Brain pericyte (primary cell): ENCODE measurements at regions not wholly inside any gene's neighbourhood (a gene's known extent, or its start where the extent isn't known, plus 50 kb on each side); places are given as distances from the start of the nearest gene placed in this dataset.
"Not testable (repeated sequence)": the region's sequence is repeated elsewhere in the genome, so short reads cannot be mapped to it uniquely, and the experiment has no call there.

Source experiments
- DNase-seq: peaks from one replicate; pipeline ENCODE4 v3.0.0-alpha.2; 2012; ENCODE audit warnings: low read depth, low spot score

- no peak for DNase-seq
Observed at GRCh38 chr21:14826630-14827029, 238.2 kb downstream of the NRIP1 start.

DNA sequence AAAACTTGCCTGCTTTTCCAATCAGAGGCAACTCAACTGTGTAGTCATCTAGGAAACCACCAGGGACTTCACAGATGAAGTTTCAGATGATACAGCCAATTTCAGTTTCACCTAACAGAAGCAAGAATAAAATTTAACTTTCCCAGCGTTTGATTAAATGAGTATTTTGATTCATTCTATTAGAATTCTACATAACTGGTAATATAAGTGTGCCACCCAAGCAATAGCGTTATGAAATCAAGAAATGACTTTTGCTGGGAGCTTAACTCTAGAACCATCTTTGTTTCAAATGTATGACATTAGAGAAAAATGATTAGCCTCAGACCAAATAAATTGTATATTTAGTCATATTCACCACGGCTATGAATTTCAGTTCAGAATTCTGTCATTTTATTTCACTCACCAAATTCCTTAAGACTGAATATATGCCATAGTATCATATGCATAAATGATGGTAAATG, 239.3 kb downstream of the NRIP1 start:
- no peak for DNase-seq

GRCh38 chr21:14824126-14824525, 240.7 kb downstream of the NRIP1 start:
- DNase-seq: no peak

DNA sequence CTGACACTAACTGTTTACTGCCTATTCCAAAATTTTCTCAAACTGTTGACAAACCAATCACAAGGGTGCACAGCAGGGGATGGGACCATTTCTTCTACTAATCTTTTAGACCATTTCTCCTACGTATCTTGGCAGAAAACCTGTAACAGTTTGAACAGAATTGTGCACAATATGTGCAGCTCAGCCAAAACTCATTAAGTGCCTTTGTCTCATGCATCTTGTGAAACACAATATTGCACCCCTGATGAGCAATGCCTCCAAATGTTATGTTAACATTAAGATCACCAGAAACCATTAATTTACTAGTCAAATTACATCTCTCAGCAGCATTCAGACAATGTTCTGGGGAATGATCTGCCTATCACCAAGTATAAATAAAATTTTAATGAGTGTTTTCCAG, 247.5 kb downstream of the NRIP1 start:
- no peak for DNase-seq

DNA sequence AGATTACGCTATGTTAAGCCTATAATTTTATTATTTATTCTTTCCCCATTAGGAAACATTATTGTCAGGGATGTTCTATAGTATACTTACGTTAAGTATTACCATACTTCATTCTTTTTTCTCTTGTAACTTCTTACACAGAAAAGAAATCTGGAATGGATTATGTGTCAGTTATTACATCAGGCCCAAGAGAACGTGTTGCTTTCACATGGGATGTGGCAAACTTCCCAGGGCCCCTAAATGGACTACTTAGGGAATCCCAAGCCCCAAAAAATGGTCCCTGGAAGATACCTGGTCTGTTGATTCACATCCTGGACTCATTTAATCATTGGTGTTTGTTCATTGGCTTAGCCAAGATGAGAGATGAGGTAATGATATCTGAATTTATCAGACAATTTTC, 249.8 kb downstream of the NRIP1 start:
- DNase-seq: no peak

- DNase-seq: no peak
Observed at GRCh38 chr21:14814282-14814681, 250.5 kb downstream of the NRIP1 start.

DNA sequence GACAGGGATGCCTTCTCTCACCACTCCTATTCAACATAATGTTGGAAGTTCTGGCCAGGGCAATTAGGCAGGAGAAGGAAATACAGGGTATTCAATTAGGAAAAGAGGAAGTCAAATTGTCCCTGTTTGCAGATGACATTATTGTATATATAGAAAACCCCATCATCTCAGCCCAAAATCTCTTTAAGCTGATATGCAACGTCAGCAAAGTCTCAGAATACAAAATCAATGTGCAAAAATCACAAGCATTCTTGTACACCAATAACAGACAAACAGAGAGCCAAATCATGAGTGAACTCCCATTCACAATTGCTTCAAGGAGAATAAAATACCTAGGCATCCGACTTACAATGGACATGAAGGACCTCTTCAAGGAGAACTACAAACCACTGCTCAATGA, 258.1 kb upstream of the SAMSN1 start:
- not testable (repeated sequence) for DNase-seq

- no peak for DNase-seq
Observed at GRCh38 chr21:14797543-14797942, 251.4 kb upstream of the SAMSN1 start.

- DNase-seq: no peak
Observed at GRCh38 chr21:14787312-14787711, 241.2 kb upstream of the SAMSN1 start.

DNA sequence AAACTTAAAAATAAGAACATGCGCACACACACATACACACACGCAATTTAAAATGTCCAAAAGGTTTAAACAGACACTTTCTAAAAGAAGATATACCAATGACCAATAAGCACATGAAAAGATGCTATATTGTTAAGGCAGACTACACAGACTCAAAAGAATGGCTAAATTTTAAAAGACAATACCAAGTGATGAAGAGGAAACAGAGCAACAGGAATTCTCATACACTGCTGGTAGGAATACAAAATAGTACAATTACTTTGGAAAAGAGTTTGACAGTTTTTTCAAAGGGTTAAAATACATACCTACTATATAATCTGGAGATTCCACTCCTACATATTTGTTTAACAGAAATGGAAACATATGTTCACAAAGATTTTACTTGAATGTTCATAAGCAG, 239.6 kb upstream of the SAMSN1 start:
- DNase-seq: no peak

DNA sequence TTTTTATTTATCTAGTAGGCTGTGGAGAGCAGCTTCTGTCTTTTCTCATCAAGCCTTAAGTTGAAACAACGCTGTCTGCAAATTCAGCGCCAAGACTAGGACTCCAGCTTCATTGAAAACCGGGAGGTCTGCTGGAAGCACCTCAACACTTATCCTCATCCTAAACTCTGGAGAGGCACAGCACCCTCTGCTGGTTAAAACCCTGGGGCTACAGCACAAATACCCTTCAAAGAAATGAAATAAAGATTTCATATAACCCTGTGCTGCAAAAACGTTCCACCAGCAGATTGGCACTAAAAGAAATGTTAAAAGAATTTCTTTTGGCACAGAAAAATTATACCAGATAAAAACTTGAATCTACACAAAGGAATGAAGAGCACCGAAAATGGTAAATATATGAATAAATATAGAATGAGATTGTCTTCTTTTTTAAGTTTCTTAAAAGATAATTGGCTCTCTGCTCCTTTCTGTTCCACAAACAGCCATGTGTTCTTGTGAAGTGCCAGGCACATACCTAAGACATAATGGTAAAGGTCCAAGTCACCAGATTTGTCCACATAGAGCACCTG, 227.7 kb upstream of the SAMSN1 start:
- DNase-seq: no peak

DNA sequence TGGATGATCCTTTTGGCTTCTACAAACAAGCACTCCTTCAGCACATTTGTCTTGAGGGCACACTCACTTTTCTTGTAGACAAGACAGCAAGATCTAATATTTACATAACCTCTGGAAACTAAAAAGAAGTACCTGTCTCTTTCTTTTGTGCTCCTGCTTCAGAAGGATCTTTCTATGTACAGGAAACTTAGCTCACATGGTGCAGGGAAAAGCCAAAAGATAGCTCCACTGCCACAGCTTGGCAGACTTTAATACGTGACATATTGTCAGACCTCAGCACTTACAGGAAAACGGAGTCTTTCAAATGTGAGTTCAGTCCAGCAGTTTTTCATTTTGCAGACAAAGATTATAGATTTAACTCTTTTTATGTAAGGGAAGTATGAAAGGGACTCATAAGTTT, 225.5 kb upstream of the SAMSN1 start:
- DNase-seq: no peak

- DNase-seq: no peak
Observed at GRCh38 chr21:14768042-14768441, 221.9 kb upstream of the SAMSN1 start.

GRCh38 chr21:14767192-14767852, 221.2 kb upstream of the SAMSN1 start:
- DNase-seq: no peak

DNA sequence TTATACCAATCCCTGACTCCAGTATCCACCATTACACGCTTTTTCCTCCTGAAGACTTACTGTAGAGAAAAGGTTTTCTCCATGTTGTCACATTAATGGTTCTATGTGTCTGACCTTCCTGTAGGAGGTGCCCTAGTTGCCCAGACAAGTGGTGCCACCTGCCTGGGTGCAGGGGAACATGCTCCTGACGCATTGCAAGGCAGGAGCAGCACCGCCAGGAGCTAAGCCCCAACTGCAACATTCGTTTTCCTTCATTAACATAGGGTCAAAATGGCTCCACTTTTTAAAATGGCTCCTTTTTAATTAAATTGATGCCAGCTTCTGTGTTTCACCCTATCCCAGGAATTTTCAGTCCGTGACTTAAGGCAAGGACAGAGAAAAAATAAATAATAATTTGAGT, 220.1 kb upstream of the SAMSN1 start:
- DNase-seq: no peak

DNA sequence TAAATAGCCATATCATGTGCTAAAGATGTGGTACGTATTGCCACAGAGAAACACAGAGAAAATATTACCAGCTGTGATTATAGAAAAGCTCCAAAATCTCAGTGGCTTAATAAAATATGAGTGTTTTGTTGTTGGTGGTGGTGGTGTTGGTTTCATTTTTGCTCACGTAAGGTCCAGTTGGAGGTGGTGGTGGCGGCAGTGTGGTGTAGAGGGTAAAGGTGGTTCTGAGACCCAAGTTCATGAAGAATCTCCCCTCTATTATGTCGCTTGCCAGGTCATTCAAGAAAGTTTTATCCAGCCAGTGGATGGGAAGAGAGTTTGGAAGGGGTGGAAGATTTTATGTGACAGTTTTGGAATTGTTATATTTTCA, 217.6 kb upstream of the SAMSN1 start:
- no peak for DNase-seq

GRCh38 chr21:14762734-14763694, 216.9 kb upstream of the SAMSN1 start:
- DNase-seq: no peak

DNA sequence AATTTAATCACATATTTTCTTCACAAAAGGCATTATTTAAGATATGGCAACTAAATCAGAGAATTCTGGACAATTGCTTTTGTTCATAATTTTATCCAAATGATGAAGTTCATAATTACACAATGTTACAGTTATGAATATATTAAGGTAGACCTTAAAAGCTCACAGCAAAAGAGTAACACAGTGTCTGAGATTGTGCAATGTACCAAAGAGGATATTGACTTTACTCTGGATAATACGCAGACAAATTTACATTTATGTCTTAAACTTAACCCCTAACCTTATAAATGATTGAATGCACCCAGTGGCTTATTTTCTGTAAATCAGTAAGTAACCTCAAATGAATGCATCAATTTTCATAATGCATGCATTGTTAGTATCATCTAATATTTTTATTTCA, 216.2 kb upstream of the SAMSN1 start:
- no peak for DNase-seq

- no peak for DNase-seq
Observed at GRCh38 chr21:14759285-14759684, 213.2 kb upstream of the SAMSN1 start.

DNA sequence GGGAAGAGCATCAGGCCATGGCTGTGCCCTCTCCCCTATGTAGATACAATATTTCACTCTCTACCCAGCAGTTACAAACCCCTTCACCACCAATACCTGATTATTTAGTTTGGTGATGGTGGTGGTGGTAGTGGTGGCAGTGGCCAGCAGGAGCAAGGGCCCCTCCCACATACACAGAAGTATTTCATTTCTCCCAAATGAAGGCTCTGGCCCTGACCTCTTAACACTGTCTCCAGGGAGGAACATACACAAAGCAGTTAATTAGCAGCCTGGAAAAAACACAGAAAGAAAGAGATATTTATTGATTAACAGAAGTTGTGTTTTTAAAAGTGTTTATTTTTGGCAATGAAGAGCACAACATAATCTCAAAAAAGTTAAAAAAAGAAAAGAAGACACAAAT, 212.7 kb upstream of the SAMSN1 start:
- no peak for DNase-seq

- no peak for DNase-seq
Observed at GRCh38 chr21:14757533-14758327, 211.6 kb upstream of the SAMSN1 start.

DNA sequence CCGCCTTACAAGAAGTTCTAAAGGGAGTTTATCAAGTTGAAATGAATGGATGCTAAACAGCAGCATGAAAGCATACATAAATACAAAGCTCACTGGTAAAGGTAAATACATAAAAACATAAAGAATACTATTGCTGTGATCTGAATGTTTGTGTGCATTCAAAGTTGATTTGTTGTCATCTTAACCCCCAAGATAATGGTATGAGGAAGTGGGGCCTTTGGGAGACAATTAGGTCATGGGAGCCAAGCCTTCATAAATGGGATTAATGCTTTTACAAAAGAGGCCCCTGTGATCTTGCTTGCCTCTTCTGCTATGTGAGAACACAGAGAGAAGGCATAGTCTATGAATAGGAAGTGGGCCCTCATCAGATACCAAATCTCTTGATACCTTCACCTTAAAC, 209.0 kb upstream of the SAMSN1 start:
- DNase-seq: no peak
